SK-N-SH (cell line): ENCODE measurements at regions not wholly inside any gene's neighbourhood (a gene's known extent, or its start where the extent isn't known, plus 50 kb on each side); places are given as distances from the start of the nearest gene placed in this dataset.

Experiments
- POLR2AphosphoS5 ChIP-seq: IDR thresholded peaks from 2 replicates; pipeline ENCODE4 v1.6.1; 2012; ENCODE audit warnings: low read depth, low read length
- TF ChIP-seq, protein P1 (sequence below): IDR thresholded peaks from 2 replicates; pipeline ENCODE4 v1.4.0; 2012; ENCODE audit warnings: low read depth

DNA sequence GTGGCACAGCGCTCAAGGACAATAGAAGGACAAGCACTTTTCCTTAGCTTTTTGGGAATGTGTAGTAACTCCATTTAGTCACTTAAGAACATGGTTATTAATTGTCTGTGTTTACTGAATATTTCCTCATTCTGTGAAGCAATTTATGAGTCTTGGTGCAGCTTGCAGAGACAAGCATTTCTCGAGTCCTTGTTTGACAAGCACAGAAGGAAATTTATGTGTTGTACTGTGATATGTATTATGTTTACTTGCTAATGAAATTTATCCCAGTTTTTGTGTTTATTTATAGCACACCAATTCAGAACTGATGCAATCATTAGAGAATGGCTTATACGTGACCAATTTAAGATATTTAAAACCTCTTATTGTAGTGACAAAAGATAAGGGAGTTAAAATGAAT is 168.6 kb downstream of the PRELID2 start:
- TF ChIP-seq POLR2AphosphoS5, result no peak
- TF ChIP-seq, protein P1, sequence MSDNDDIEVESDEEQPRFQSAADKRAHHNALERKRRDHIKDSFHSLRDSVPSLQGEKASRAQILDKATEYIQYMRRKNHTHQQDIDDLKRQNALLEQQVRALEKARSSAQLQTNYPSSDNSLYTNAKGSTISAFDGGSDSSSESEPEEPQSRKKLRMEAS, result no peak
